ENCODE measurements at regions not wholly inside any gene's neighbourhood (a gene's known extent, or its start where the extent isn't known, plus 50 kb on each side); places are given as distances from the start of the nearest gene placed in this dataset.

DNA sequence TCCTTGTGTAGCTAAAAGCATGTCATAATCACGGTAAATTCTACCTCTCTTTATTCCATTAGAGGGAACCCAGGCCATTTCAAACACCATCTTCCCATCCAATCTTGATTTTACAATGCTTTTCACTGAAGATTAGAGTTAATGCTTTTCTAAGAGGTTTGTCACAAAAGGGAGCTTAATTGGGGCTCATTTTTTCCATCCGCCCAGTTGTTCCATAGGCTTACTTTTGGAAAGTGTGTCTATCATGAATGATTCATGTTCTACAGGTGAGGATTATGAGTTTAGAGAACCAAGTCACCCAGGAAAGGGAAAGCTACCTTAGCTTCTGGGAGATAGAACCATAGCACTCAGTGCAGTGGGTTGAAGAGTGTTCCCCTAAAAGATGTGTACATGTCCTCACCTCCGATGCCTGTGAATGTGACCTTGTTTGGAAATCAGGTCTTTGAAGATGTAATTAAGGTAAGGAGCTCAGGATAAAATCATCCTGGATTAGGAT is 286.9 kb upstream of the RUNX1 start:
- TF ChIP-seq, protein P1, sequence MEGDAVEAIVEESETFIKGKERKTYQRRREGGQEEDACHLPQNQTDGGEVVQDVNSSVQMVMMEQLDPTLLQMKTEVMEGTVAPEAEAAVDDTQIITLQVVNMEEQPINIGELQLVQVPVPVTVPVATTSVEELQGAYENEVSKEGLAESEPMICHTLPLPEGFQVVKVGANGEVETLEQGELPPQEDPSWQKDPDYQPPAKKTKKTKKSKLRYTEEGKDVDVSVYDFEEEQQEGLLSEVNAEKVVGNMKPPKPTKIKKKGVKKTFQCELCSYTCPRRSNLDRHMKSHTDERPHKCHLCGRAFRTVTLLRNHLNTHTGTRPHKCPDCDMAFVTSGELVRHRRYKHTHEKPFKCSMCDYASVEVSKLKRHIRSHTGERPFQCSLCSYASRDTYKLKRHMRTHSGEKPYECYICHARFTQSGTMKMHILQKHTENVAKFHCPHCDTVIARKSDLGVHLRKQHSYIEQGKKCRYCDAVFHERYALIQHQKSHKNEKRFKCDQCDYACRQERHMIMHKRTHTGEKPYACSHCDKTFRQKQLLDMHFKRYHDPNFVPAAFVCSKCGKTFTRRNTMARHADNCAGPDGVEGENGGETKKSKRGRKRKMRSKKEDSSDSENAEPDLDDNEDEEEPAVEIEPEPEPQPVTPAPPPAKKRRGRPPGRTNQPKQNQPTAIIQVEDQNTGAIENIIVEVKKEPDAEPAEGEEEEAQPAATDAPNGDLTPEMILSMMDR (IDR thresholded peaks at IDR 0.05 in 4 of 5, conservative IDR thresholded peaks at IDR 0.05 in 1 of 5): no peak
- TF ChIP-seq POLR2A (IDR thresholded peaks at IDR 0.05): no peak
